H1 (cell line): ENCODE measurements at regions not wholly inside any gene's neighbourhood (a gene's known extent, or its start where the extent isn't known, plus 50 kb on each side); places are given as distances from the start of the nearest gene placed in this dataset.

Source experiments
- CTCF ChIA-PET: fragments of 300-600 bp; sonication (Branson Sonifier 250); formaldehyde crosslinking; loops from one replicate; lab custom pipeline; 2021; ENCODE audit not compliant: partially characterized antibody; lab: Charles Lee
- POLR2A ChIA-PET: fragments of 300-600 bp; sonication (Branson Sonifier 250); formaldehyde crosslinking; loops from one replicate; lab custom pipeline; 2021; ENCODE audit warnings: inconsistent platforms; ENCODE audit not compliant: partially characterized antibody; lab: Charles Lee
- DNase-seq, 2 experiments: peaks; one replicate each; pipeline versions ENCODE4 v3.0.0 to v3.0.0-alpha.2; 2010 to 2022; ENCODE audit warnings: low spot score in 2 of 2, low read depth in 1 of 2, mixed read lengths in 1 of 2
- FAIRE-seq: peaks from 2 replicates; lab custom pipeline; 2011; peaks lifted over from hg19 to GRCh38; lab: Jason Lieb, UNC
- H2AFZ ChIP-seq: 2 replicates; pipeline ENCODE4 v1.8.1; 2012; ENCODE audit warnings: low read length, inconsistent platforms
- H2AK5ac ChIP-seq: 2 replicates; pipeline ENCODE4 v1.6.1; 2013; ENCODE audit warnings: low read depth, low read length
- H2BK120ac ChIP-seq: replicated peaks from 2 replicates; pipeline ENCODE3; 2013; ENCODE audit warnings: low read depth, low read length, inconsistent platforms
- H2BK12ac ChIP-seq: 2 replicates; pipeline ENCODE4 v1.6.1; 2013; ENCODE audit warnings: low read depth, low read length
- H2BK15ac ChIP-seq: 2 replicates; pipeline ENCODE4 v1.6.1; 2013; ENCODE audit warnings: low read length
- H2BK20ac ChIP-seq: 2 replicates; pipeline ENCODE4 v1.6.1; 2013; ENCODE audit warnings: low read length
- H2BK5ac ChIP-seq: 2 replicates; pipeline ENCODE4 v1.6.1; 2013; ENCODE audit warnings: low read depth, low read length
- H3K14ac ChIP-seq: 2 replicates; pipeline ENCODE4 v1.6.1; 2013; ENCODE audit warnings: inconsistent platforms; ENCODE audit not compliant: insufficient read length
- H3K18ac ChIP-seq: 2 replicates; pipeline ENCODE4 v1.6.1; 2013; ENCODE audit warnings: low read length; ENCODE audit errors: extremely low read depth
- H3K23ac ChIP-seq: 2 replicates; pipeline ENCODE4 v1.6.1; 2013; ENCODE audit warnings: inconsistent platforms; ENCODE audit not compliant: insufficient read length
- H3K23me2 ChIP-seq: 2 replicates; pipeline ENCODE4 v1.6.1; 2013; ENCODE audit warnings: low read depth, low read length
- H3K27ac ChIP-seq: 2 replicates; pipeline ENCODE4 v1.6.1; 2011; ENCODE audit warnings: low read depth, low read length, inconsistent platforms
- H3K27me3 ChIP-seq, 4 experiments: replicated peaks in 1 of 4; 1 replicate in 1 of 4; 2 replicates in 3 of 4; pipeline versions ENCODE4 v1.6.1 to v1.8.1; 2011 to 2013; ENCODE audit warnings: low read length in 3 of 4, mild to moderate bottlenecking in 3 of 4, inconsistent platforms in 2 of 4, mixed read lengths in 2 of 4, moderate library complexity in 1 of 4; ENCODE audit not compliant: control insufficient read depth in 3 of 4, insufficient read depth in 3 of 4; ENCODE audit errors: extremely low read depth in 1 of 4
- H3K36me3 ChIP-seq, 4 experiments: 2 replicates each; pipeline versions ENCODE4 v1.6.1 to v1.8.1; 2011 to 2013; ENCODE audit warnings: mild to moderate bottlenecking in 4 of 4, low read length in 3 of 4, moderate library complexity in 2 of 4, control low read depth in 1 of 4, inconsistent platforms in 1 of 4; ENCODE audit not compliant: insufficient read depth in 4 of 4, control insufficient read depth in 2 of 4
- H3K4ac ChIP-seq: replicated peaks from 2 replicates; pipeline ENCODE3; 2013; ENCODE audit warnings: low read length, low read depth, mixed read lengths, inconsistent platforms; ENCODE audit not compliant: insufficient read length
- H3K4me1 ChIP-seq, 4 experiments: replicated peaks in 1 of 4; 1 replicate in 1 of 4; 2 replicates in 3 of 4; pipeline versions ENCODE4 v1.6.1 to v1.8.1; 2011 to 2013; ENCODE audit warnings: low read length in 3 of 4, inconsistent platforms in 2 of 4, mixed read lengths in 1 of 4; ENCODE audit not compliant: insufficient read depth in 4 of 4, control insufficient read depth in 3 of 4
- H3K4me2 ChIP-seq, 2 experiments: 2 replicates each; pipeline versions ENCODE4 v1.6.1 to v1.8.1; 2011 to 2013; ENCODE audit warnings: low read depth in 2 of 2, low read length in 2 of 2, control low read depth in 1 of 2, inconsistent platforms in 1 of 2, mild to moderate bottlenecking in 1 of 2; ENCODE audit not compliant: insufficient read depth in 1 of 2
- H3K4me3 ChIP-seq, 4 experiments: fragments of 200-600, 300-600 bp in 1 of 4; sonication (generic), shearing (Covaris generic), sonication (Bioruptor Twin) in 1 of 4; 2 replicates each; pipeline versions ENCODE4 v1.5.1 to v1.8.1; 2011 to 2016; ENCODE audit warnings: low read length in 4 of 4, low read depth in 3 of 4, control low read depth in 2 of 4, inconsistent platforms in 2 of 4, mild to moderate bottlenecking in 2 of 4, mixed read lengths in 1 of 4, moderate library complexity in 1 of 4; ENCODE audit not compliant: insufficient read depth in 2 of 4; ENCODE audit errors: extremely low read depth in 1 of 4
- H3K56ac ChIP-seq: replicated peaks from 2 replicates; pipeline ENCODE3; 2013; ENCODE audit warnings: low read depth, mild to moderate bottlenecking, mixed read lengths, low read length, inconsistent platforms; ENCODE audit not compliant: insufficient read length
- H3K79me1 ChIP-seq: 2 replicates; pipeline ENCODE4 v1.6.1; 2013; ENCODE audit warnings: low read depth, low read length, control low read depth
- H3K79me2 ChIP-seq, 2 experiments: 2 replicates each; pipeline versions ENCODE4 v1.6.1 to v1.8.1; 2012 to 2013; ENCODE audit warnings: low read length in 2 of 2, mild to moderate bottlenecking in 2 of 2, inconsistent platforms in 1 of 2; ENCODE audit not compliant: insufficient read depth in 2 of 2, control insufficient read depth in 1 of 2
- H3K9ac ChIP-seq, 4 experiments: replicated peaks in 1 of 4; 1 replicate in 1 of 4; 2 replicates in 3 of 4; pipeline versions ENCODE4 v1.6.1 to v1.8.1; 2011 to 2013; ENCODE audit warnings: low read depth in 3 of 4, low read length in 3 of 4, control low read depth in 2 of 4, mild to moderate bottlenecking in 2 of 4, moderate library complexity in 2 of 4, inconsistent platforms in 1 of 4; ENCODE audit errors: extremely low read depth in 1 of 4
- H3K9me3 ChIP-seq, 2 experiments: 2 replicates each; pipeline versions ENCODE4 v1.6.1 to v1.8.1; 2012 to 2013; ENCODE audit warnings: mild to moderate bottlenecking in 2 of 2, moderate library complexity in 2 of 2, control low read depth in 1 of 2, inconsistent platforms in 1 of 2, low read depth in 1 of 2, low read length in 1 of 2, mixed read lengths in 1 of 2; ENCODE audit not compliant: insufficient read depth in 2 of 2
- H4K20me1 ChIP-seq, 2 experiments: replicated peaks in 1 of 2; 2 replicates each; pipeline versions ENCODE3 to v1.8.1; 2011 to 2013; ENCODE audit warnings: inconsistent platforms in 2 of 2, low read length in 2 of 2, mild to moderate bottlenecking in 1 of 2; ENCODE audit not compliant: insufficient read depth in 2 of 2, control insufficient read depth in 1 of 2
- H4K5ac ChIP-seq: 2 replicates; pipeline ENCODE4 v1.6.1; 2013; ENCODE audit warnings: low read length, low read depth, mixed read lengths, inconsistent platforms; ENCODE audit not compliant: insufficient read length
- H4K8ac ChIP-seq: 2 replicates; pipeline ENCODE4 v1.8.0; 2013; ENCODE audit warnings: mild to moderate bottlenecking, moderate library complexity, low read length, inconsistent platforms; ENCODE audit not compliant: insufficient read depth; ENCODE audit errors: extremely low read depth
- H4K91ac ChIP-seq: replicated peaks from 2 replicates; pipeline ENCODE3; 2013; ENCODE audit warnings: low read length, mixed read lengths, inconsistent platforms; ENCODE audit not compliant: insufficient read length
- CREB1 ChIP-seq: IDR thresholded peaks from 2 replicates; pipeline ENCODE4 v1.6.1; 2012; ENCODE audit warnings: inconsistent platforms
- EGR1 ChIP-seq: IDR thresholded peaks from 2 replicates; pipeline ENCODE4 v1.6.1; 2011; ENCODE audit warnings: low read depth, low read length, borderline replicate concordance
- MAFK ChIP-seq: IDR thresholded peaks from 2 replicates; pipeline ENCODE4 v1.6.1; 2012; ENCODE audit warnings: low read depth, mild to moderate bottlenecking, improper control_type of control experiment, low read length
- NANOG ChIP-seq: IDR thresholded peaks from 2 replicates; pipeline ENCODE4 v1.6.1; 2011; ENCODE audit warnings: low read length, low read depth, mild to moderate bottlenecking, inconsistent platforms; ENCODE audit not compliant: insufficient read depth, poor library complexity, severe bottlenecking
- POU5F1 ChIP-seq: IDR thresholded peaks from 2 replicates; pipeline ENCODE4 v1.6.1; 2011; ENCODE audit warnings: low read depth, mild to moderate bottlenecking, low read length, moderate library complexity
- RBBP5 ChIP-seq: IDR thresholded peaks from 2 replicates; pipeline ENCODE4 v1.7.1; 2012; ENCODE audit warnings: low read depth, mild to moderate bottlenecking, inconsistent platforms, low read length, moderate library complexity, borderline replicate concordance
- RNF2 ChIP-seq: fragments of 200-900, 300-1000 bp; sonication (generic); IDR thresholded peaks from 2 replicates; pipeline ENCODE4 v1.7.1; 2016; ENCODE audit warnings: borderline replicate concordance, low read depth, mild to moderate bottlenecking, antibody characterized with exemption, low read length; ENCODE audit not compliant: poor library complexity, severe bottlenecking; ENCODE audit errors: missing control alignments
- RXRA ChIP-seq: IDR thresholded peaks from 2 replicates; pipeline ENCODE4 v1.6.1; 2011; ENCODE audit warnings: low read depth, mild to moderate bottlenecking, low read length, moderate library complexity; ENCODE audit not compliant: insufficient read depth
- SRF ChIP-seq: IDR thresholded peaks from 2 replicates; pipeline ENCODE4 v1.6.1; 2011; ENCODE audit warnings: mild to moderate bottlenecking, low read depth, low read length, moderate library complexity
- TAF7 ChIP-seq: optimal IDR thresholded peaks from 2 replicates; pipeline ENCODE3; 2011; ENCODE audit warnings: low read depth, mild to moderate bottlenecking, inconsistent platforms, low read length, moderate library complexity, borderline replicate concordance
- TCF12 ChIP-seq: IDR thresholded peaks from 2 replicates; pipeline ENCODE4 v1.6.1; 2011; ENCODE audit warnings: low read depth, mild to moderate bottlenecking, low read length
- TEAD4 ChIP-seq: IDR thresholded peaks from 2 replicates; pipeline ENCODE4 v1.6.1; 2012; ENCODE audit warnings: low read depth, low read length, inconsistent platforms, mixed read lengths
- WGBS, 2 experiments: shearing (Covaris generic) in 1 of 2; methylation state at CpG; one replicate each; pipeline versions ENCODE4 v1.1.6 to v1.1.7; 2013 to 2015; ENCODE audit warnings: low lambda C conversion rate in 2 of 2, mixed read lengths in 2 of 2, inconsistent platforms in 1 of 2, low coverage in 1 of 2, missing lambda C conversion rate in 1 of 2; ENCODE audit not compliant: insufficient replicate concordance in 2 of 2, insufficient coverage in 1 of 2, insufficient read length in 1 of 2; ENCODE audit errors: extremely low coverage in 1 of 2, missing lambda C conversion rate in 1 of 2; 5-methylcytosine and 5-hydroxymethylcytosine counted together
- TF ChIP-seq, protein P1 (sequence below): IDR thresholded peaks from 2 replicates; pipeline ENCODE4 v1.6.1; 2012; ENCODE audit warnings: inconsistent platforms

DNA sequence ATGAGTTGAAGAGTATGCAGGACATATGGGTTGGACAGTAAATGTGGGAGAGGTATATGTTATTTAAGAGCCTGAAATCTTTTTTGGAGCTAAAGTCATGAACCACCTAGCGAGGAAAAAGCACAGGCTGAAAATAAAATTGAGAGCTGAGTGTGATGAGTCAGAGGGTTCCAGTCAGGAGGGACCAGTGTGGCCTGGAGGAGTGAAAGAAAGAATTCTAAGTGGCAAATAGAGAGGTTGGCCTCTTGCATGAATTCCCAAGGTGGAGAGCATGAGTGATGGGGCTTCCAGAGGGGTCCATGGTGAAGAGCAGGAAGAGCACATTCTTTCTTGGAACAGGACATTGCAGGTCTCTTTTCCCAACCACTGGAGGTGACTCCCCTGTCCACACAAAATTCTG is 282.6 kb downstream of the TDRD15 start:
- Histone ChIP-seq H3K4ac (no peak overlapping the region), H3K4me1 (peaks cover 0 to 3% (median under 1%) of the 10 kb centered on the region in 4 experiments; a peak in 2 of 7 replicates), H2BK15ac (no peak overlapping the region), H3K79me2 (no peaks in the 10 kb centered on the region), H3K27ac (no peak overlapping the region), H2AFZ (no peak overlapping the region), H3K36me3 (no peaks in the 10 kb centered on the region), H2AK5ac (no peak overlapping the region), H3K4me2 (no peak overlapping the region), H4K20me1 (no peaks in the 10 kb centered on the region), H3K18ac (no peak overlapping the region), H3K4me3 (no peak overlapping the region), H3K79me1 (no peaks in the 10 kb centered on the region), H3K9ac (no peak overlapping the region), H3K23ac (no peak overlapping the region), H3K27me3 (no peaks in the 10 kb centered on the region), H2BK120ac (no peak overlapping the region), H4K5ac (no peak overlapping the region), H2BK20ac (no peak overlapping the region), H4K91ac (no peak overlapping the region), H3K9me3 (no peaks in the 10 kb centered on the region), H4K8ac (no peak overlapping the region), H3K56ac (no peak overlapping the region), H3K23me2 (no peaks in the 10 kb centered on the region), H2BK5ac (no peak overlapping the region), H3K14ac (no peak overlapping the region), H2BK12ac (no peak overlapping the region)
- WGBS, 2 experiments = 94% methylated on average over 1 of the region's 1 CpG; no CpG with 5 or more reads in 1 of the 2 experiments
- POLR2A ChIA-PET = no interaction called here
- TF ChIP-seq RNF2 = no peak
- no peak for TF ChIP-seq RBBP5
- TF ChIP-seq SRF = no peak
- TF ChIP-seq RXRA = no peak
- no peak for TF ChIP-seq MAFK
- no peak for TF ChIP-seq CREB1
- no peak for TF ChIP-seq POU5F1
- no peak for TF ChIP-seq TEAD4
- no peak for TF ChIP-seq NANOG
- TF ChIP-seq TAF7 = no peak
- no peak for TF ChIP-seq TCF12
- TF ChIP-seq EGR1 = no peak
- TF ChIP-seq, protein P1, sequence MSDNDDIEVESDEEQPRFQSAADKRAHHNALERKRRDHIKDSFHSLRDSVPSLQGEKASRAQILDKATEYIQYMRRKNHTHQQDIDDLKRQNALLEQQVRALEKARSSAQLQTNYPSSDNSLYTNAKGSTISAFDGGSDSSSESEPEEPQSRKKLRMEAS = no peak
- FAIRE-seq = no peak
- CTCF ChIA-PET = interaction anchor here (0.9 to 6.7 kb wide), 4 partner anchors 8 to 20 kb away, joined by 3 to 39 read pairs (median 7); no protein-coding TSS in a partner anchor
- DNase-seq = no peak
